ENCODE measurements at regions not wholly inside any gene's neighbourhood (a gene's known extent, or its start where the extent isn't known, plus 50 kb on each side); places are given as distances from the start of the nearest gene placed in this dataset.

GRCh38 chr12:39000370-39000769, 95.0 kb upstream of the CPNE8 start:
- intact Hi-C loops (cut with micrococcal nuclease) = no loop called here
- DNase-seq (no peak), ATAC-seq (no peak)

- DNase-seq (no peak), ATAC-seq (no peak)
- intact Hi-C loops (cut with micrococcal nuclease) = no loop called here
These were observed 93.6 kb upstream of the CPNE8 start for GRCh38 chr12:38998887-38999482.

GRCh38 chr12:38995249-38995648, 89.9 kb upstream of the CPNE8 start:
- DNase-seq (no peak), ATAC-seq (no peak)
- intact Hi-C loops (cut with micrococcal nuclease) = no loop called here

GRCh38 chr12:38985961-38986360, 80.6 kb upstream of the CPNE8 start:
- ATAC-seq (no peak), DNase-seq (no peak)
- intact Hi-C loops (cut with micrococcal nuclease) = no loop called here

GRCh38 chr12:38984388-38984787, 79.0 kb upstream of the CPNE8 start:
- intact Hi-C loops (cut with micrococcal nuclease) = no loop called here
- DNase-seq (no peak), ATAC-seq (no peak)

GRCh38 chr12:38983117-38983571, 77.8 kb upstream of the CPNE8 start:
- DNase-seq (no peak), ATAC-seq (no peak)
- intact Hi-C loops (cut with micrococcal nuclease) = no loop called here

- no peak for DNase-seq
- ATAC-seq = no peak
- intact Hi-C loops (cut with micrococcal nuclease) = no loop called here
These were observed 71.7 kb upstream of the CPNE8 start for GRCh38 chr12:38977132-38977531.

GRCh38 chr12:38969706-38970105, 64.3 kb upstream of the CPNE8 start:
- DNase-seq (no peak), ATAC-seq (no peak)
- intact Hi-C loops (cut with micrococcal nuclease) = no loop called here

- DNase-seq (no peak), ATAC-seq (no peak)
- intact Hi-C loops (cut with micrococcal nuclease) = no loop called here
These were observed 56.3 kb upstream of the CPNE8 start for GRCh38 chr12:38961683-38962082.

GRCh38 chr12:38961012-38961411, 55.6 kb upstream of the CPNE8 start:
- ATAC-seq (no peak), DNase-seq (no peak)
- intact Hi-C loops (cut with micrococcal nuclease) = no loop called here

GRCh38 chr12:38956337-38956736, 50.9 kb upstream of the CPNE8 start:
- intact Hi-C loops (cut with micrococcal nuclease) = no loop called here
- ATAC-seq = no peak

More at GRCh38 chr12:38956337-38956736, 50.9 kb upstream of the CPNE8 start:
- DNase-seq = no peak
